SK-N-MC (cell line): ENCODE measurements at regions not wholly inside any gene's neighbourhood (a gene's known extent, or its start where the extent isn't known, plus 50 kb on each side); places are given as distances from the start of the nearest gene placed in this dataset.
"Not testable (repeated sequence)": the region's sequence is repeated elsewhere in the genome, so short reads cannot be mapped to it uniquely, and the experiment has no call there.

Source experiments
- EZH2 ChIP-seq: fragments of 200-600 bp; sonication (generic); IDR thresholded peaks from one replicate; pipeline ENCODE4 v1.6.1; 2017; ENCODE audit warnings: antibody characterized with exemption
- FOXP2 ChIP-seq: optimal IDR thresholded peaks from 2 replicates; pipeline ENCODE3; 2011; ENCODE audit warnings: mild to moderate bottlenecking, moderate library complexity; ENCODE audit not compliant: insufficient read depth; ENCODE audit errors: extremely low read length, control extremely low read depth
- POLR2AphosphoS5 ChIP-seq: IDR thresholded peaks from 2 replicates; pipeline ENCODE4 v1.6.1; 2012; ENCODE audit warnings: mild to moderate bottlenecking, low read depth, low read length, borderline replicate concordance

DNA sequence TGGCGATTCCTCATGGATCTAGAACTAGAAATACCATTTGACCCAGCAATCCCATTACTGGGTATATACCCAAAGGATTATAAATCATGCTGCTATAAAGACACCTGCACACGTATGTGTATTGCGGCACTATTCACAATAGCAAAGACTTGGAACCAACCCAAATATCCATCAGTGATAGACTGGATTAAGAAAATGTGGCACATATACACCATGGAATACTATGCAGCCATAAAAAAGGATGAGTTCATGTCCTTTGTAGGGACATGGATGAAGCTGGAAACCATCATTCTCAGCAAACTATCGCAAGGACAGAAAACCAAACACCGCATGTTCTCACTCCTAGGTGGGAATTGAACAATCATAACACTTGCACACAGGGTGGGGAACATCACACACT, 239.1 kb downstream of the SHQ1 start:
- not testable (repeated sequence) for TF ChIP-seq EZH2, POLR2AphosphoS5, FOXP2
